ENCODE measurements at regions not wholly inside any gene's neighbourhood (a gene's known extent, or its start where the extent isn't known, plus 50 kb on each side); places are given as distances from the start of the nearest gene placed in this dataset.

DNA sequence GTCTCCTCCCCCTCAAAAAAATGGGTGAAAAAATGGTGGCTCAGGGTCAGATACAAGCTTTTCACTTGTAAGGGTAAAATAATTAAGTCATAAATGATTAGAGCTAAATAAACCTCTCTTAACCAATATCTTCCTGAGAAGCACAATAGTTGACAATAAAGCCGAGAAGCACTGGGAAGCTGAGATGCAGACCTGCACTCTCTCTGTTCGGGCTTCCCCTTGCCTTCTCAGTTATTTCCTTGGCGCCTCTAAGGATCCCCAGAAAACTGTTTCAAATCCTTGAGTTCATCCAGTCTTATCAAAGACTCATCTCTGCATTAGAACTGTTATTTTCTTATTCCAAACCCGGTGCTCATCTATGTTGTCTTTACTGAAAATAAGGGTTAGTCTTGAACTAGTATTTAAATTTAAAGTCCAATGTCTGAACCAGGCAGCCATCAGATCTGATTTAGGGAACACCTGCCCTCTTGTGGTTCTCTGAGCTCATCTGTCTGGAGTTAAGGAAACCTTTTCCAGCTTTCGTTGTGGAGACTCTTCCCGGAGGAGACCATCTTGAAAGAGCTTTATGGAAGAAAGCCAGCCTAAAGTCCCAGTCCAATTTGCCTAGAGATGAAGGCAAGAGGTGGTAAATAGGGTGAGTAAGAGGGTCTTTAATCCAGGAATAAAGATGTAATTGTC, 256.4 kb upstream of the MCTP2 start (continued):
- TF ChIP-seq, protein P1, sequence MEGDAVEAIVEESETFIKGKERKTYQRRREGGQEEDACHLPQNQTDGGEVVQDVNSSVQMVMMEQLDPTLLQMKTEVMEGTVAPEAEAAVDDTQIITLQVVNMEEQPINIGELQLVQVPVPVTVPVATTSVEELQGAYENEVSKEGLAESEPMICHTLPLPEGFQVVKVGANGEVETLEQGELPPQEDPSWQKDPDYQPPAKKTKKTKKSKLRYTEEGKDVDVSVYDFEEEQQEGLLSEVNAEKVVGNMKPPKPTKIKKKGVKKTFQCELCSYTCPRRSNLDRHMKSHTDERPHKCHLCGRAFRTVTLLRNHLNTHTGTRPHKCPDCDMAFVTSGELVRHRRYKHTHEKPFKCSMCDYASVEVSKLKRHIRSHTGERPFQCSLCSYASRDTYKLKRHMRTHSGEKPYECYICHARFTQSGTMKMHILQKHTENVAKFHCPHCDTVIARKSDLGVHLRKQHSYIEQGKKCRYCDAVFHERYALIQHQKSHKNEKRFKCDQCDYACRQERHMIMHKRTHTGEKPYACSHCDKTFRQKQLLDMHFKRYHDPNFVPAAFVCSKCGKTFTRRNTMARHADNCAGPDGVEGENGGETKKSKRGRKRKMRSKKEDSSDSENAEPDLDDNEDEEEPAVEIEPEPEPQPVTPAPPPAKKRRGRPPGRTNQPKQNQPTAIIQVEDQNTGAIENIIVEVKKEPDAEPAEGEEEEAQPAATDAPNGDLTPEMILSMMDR (IDR thresholded peaks at IDR 0.05; ENCODE audit: control extremely low read depth in 1 of 3, insufficient read depth in 1 of 3, low read depth in 1 of 3, low read length in 3 of 3): peak in 2 of 3 experiments; percentile 65 to 69; a peak in 3 of 4 replicates
- TF ChIP-seq, protein P2, sequence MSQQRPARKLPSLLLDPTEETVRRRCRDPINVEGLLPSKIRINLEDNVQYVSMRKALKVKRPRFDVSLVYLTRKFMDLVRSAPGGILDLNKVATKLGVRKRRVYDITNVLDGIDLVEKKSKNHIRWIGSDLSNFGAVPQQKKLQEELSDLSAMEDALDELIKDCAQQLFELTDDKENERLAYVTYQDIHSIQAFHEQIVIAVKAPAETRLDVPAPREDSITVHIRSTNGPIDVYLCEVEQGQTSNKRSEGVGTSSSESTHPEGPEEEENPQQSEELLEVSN (IDR thresholded peaks at IDR 0.05): no peak

All from H1 (cell line).